Epithelial cell of proximal tubule (primary cell): ENCODE measurements at regions not wholly inside any gene's neighbourhood (a gene's known extent, or its start where the extent isn't known, plus 50 kb on each side); places are given as distances from the start of the nearest gene placed in this dataset.

Experiments
- DNase-seq: peaks from one replicate; pipeline ENCODE4 v3.0.0-alpha.2; 2011; ENCODE audit warnings: low read depth
- H3K4me3 ChIP-seq: 2 replicates; pipeline ENCODE4 v1.5.1; 2011; ENCODE audit warnings: low read depth, mild to moderate bottlenecking, low read length
- TF ChIP-seq, protein P1 (sequence below): conservative IDR thresholded peaks from 2 replicates; pipeline ENCODE4 v1.5.1; 2012; ENCODE audit warnings: low read depth, mild to moderate bottlenecking, low read length

DNA sequence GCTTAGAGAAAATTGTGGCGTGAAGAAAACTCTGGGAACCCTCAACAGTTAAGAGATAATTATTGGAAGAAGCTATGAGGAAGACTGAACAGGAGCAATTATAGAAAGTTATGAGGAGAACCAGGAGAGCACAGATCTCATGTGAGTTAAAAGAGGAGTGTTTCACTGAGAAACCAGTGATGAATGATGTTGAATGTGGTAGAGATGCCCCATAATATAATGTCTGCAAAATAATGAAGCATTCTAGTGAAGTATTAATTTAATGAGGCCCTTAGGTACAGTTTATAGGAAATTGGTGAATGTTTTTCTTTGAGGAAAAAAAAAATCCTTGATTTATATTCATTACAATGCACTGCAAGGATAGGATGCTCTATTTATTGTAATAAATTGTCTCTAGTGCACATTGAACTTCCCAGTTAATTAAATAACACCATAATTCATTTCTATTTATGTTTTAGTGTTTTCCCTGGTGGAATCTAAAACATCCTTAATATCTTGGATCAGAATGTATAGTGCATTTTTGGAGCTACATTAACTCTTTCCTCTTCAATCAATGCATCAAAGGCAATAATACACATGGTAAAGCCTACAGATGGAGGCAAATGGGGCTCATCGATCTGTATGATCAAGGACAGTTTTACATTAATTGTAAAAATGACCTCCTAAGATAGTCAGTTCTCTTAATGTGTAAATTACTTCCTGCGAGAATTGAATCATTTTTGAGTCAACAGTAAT, 91.4 kb upstream of the EYS start:
- TF ChIP-seq, protein P1, sequence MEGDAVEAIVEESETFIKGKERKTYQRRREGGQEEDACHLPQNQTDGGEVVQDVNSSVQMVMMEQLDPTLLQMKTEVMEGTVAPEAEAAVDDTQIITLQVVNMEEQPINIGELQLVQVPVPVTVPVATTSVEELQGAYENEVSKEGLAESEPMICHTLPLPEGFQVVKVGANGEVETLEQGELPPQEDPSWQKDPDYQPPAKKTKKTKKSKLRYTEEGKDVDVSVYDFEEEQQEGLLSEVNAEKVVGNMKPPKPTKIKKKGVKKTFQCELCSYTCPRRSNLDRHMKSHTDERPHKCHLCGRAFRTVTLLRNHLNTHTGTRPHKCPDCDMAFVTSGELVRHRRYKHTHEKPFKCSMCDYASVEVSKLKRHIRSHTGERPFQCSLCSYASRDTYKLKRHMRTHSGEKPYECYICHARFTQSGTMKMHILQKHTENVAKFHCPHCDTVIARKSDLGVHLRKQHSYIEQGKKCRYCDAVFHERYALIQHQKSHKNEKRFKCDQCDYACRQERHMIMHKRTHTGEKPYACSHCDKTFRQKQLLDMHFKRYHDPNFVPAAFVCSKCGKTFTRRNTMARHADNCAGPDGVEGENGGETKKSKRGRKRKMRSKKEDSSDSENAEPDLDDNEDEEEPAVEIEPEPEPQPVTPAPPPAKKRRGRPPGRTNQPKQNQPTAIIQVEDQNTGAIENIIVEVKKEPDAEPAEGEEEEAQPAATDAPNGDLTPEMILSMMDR = no peak
- no peak for DNase-seq
- no peak overlapping the region for H3K4me3 ChIP-seq

DNA sequence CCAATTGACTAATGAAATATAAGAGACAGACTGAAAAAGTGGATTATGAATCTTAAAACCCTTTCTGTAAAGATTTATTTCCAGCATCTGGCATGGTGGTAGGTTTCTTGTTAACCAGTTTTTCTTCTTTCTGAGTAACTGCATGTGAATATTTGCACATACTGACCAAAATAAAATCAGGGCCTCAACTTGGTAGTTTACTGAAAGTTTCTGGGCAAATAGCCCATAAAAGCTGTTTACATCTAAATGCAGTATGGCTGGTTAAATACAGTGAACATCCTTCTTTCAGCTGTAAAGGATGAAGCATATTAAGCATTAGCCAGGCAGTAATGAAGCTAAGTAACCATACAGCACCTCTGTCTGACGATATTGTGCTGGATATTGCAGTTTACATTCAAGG, 83.6 kb upstream of the EYS start:
- no peak overlapping the region for H3K4me3 ChIP-seq

DNA sequence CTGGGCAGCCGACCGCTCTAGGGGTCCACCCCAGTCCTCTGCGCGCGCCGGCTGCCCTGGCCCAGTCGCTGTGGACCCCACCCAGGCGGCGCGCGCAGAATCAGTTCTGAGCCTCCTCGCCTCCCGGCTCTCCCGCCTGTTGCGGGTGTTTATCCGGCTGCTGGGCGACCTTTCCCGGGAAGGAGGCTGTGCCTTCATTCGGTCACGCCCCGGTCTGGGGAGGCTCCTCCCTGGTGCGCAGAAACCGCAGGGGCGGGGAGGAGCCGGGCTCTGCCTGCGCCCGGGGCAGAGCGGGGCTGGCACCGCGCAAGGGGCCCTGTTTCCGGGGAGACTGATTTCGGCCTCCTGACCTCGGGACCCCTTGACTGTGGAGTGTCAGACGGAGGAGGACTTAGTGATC, 80.8 kb upstream of the EYS start:
- no peak for DNase-seq

More for the DNA sequence above, 83.6 kb upstream of the EYS start:
- TF ChIP-seq, protein P1 = no peak
- no peak for DNase-seq

DNA sequence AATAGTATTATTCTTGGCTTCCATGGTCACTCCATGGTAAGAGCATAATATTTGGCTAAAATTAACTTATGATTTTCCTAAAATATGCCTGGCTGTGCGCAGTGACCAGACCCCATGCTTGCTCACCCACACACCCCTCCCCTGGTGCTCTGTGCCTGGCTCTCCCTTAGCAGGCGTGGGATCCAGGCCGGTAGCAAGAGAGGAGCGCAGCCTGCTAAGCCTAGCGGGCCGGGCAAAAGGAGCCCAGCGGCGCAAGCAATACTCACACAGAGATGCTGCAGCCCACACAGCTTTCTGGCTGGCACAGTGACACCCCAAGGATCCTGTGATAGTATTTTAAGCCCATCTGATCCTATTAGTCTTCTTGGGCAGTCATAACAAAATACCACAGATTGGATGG, 79.8 kb upstream of the EYS start:
- TF ChIP-seq, protein P1 = no peak
- no peak overlapping the region for H3K4me3 ChIP-seq
- no peak for DNase-seq

More for the DNA sequence above, 80.8 kb upstream of the EYS start:
- H3K4me3 ChIP-seq = no peak overlapping the region
- TF ChIP-seq, protein P1 = no peak

DNA sequence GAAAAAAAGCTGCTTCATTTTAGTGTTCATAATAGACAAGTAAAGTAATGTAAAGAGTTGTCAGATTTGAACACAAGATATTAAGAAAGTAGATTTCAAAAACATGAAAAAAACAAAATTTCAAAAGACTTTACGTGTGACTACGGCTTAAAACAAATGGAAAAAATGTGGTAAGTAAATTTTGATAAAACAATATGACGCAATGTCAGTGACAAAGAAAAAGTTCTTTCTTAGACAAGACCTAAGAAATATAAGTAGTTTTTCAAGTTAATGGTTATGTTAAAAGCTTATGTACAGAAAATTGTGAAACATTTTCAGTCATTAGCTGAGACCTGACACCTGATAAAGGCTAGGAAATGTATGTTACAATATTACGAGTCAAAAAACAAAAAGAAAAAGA, 73.7 kb upstream of the EYS start:
- DNase-seq = no peak
- no peak overlapping the region for H3K4me3 ChIP-seq
- TF ChIP-seq, protein P1 = no peak

DNA sequence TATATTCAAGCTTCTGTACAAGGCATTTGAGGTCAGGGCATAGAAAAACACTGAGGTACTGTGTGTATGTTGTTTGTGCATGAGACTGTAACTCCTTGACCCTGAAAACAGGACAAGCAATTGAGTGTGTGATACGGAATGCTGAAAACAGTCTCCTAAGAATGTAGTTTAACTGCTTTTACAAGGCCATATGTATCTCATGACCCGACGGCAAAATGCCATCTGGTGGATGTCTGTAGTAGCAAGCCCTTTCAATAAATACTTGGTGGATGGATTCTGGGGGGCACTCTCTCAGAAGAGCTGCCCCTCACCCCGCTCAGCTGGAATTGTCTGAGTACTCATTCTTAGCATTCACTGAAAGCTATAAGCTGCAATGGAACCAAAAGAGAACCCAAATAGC, 69.3 kb upstream of the EYS start:
- no peak for DNase-seq
- TF ChIP-seq, protein P1 = no peak
- no peak overlapping the region for H3K4me3 ChIP-seq

DNA sequence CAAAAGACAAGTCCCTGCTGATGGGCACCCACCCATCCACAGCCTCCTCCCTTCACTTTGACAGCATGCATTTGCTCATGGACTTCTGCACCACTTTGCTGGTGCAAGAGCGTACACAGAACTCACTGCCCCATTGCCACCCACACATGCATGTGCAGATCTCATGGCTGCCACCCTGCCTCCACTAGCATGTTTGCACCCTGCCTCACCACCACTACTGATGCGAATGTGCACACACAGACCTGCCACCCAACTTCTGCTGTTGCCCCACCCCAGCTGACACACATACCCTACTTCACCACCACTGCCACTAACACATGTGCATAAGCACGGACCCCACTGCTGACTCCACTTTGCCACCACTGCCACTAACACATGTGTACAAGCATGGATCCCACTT, 64.9 kb upstream of the EYS start:
- TF ChIP-seq, protein P1 = no peak
- DNase-seq = no peak
- H3K4me3 ChIP-seq = no peak overlapping the region
